Nephron (organoid): ENCODE measurements at regions not wholly inside any gene's neighbourhood (a gene's known extent, or its start where the extent isn't known, plus 50 kb on each side); places are given as distances from the start of the nearest gene placed in this dataset.

Experiments
- H3K27ac Mint-ChIP-seq, 3 experiments: 2 replicates each; pipeline ENCODE4 v1.8.0; 2020; ENCODE audit warnings: mixed read lengths in 3 of 3, mild to moderate bottlenecking in 2 of 3, moderate library complexity in 1 of 3
- H3K27me3 Mint-ChIP-seq: 2 replicates; pipeline ENCODE4 v1.8.0; 2021; ENCODE audit warnings: low read depth, mild to moderate bottlenecking, moderate library complexity, mixed read lengths
- H3K36me3 Mint-ChIP-seq: 2 replicates; pipeline ENCODE4 v1.8.0; 2020; ENCODE audit warnings: low read depth, mixed read lengths
- H3K4me1 Mint-ChIP-seq: 2 replicates; pipeline ENCODE4 v1.8.0; 2020; ENCODE audit warnings: mixed read lengths
- H3K4me3 Mint-ChIP-seq, 3 experiments: 2 replicates each; pipeline ENCODE4 v1.8.0; 2020; ENCODE audit warnings: mild to moderate bottlenecking in 3 of 3, mixed read lengths in 3 of 3, moderate library complexity in 2 of 3
- H3K9me3 Mint-ChIP-seq: 2 replicates; pipeline ENCODE4 v1.8.0; 2020; ENCODE audit warnings: mixed read lengths
- TF ChIP-seq, protein P1 (sequence below), 3 experiments: fragments of 200-600 bp; sonication (generic); IDR thresholded peaks; one replicate each; pipeline ENCODE4 v1.5.0; 2021; ENCODE audit warnings: antibody characterized with exemption in 3 of 3; ENCODE audit not compliant: unreplicated experiment in 3 of 3

DNA sequence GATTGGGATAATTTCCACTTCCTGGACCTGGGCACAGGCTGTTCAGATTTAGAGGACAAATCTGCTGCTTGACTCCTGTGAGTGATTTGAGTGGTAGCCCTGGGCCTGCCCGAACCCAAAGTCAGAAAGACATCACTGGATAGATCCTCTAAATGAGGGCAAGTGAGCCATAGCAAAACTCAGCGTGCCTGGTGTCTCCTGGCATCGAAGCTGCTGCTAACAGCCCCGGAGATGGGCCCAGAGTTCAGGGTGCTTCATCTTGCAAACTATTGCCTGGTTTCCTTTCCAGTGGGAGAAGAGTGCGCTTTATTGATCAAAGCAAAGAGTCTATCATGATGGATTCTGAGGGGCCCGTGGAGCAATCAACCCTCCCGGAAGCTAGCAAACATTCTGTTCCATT is 153.1 kb upstream of the KLHL29 start:
- H3K36me3 Mint-ChIP-seq, result peaks cover 3% of the 10 kb centered on the region
- H3K27me3 Mint-ChIP-seq, result peaks cover 10% of the 10 kb centered on the region
- no peak overlapping the region for H3K27ac Mint-ChIP-seq

GRCh38 chr2:23235292-23235691 is 149.7 kb upstream of the KLHL29 start:
- H3K27me3 Mint-ChIP-seq, result peaks cover 10% of the 10 kb centered on the region
- H3K27ac Mint-ChIP-seq, result no peak overlapping the region
- H3K4me3 Mint-ChIP-seq, result no peak overlapping the region
- peaks cover 4% of the 10 kb centered on the region for H3K9me3 Mint-ChIP-seq
- peaks cover 22% of the 10 kb centered on the region for H3K4me1 Mint-ChIP-seq
- H3K36me3 Mint-ChIP-seq, result peaks cover 3% of the 10 kb centered on the region
- TF ChIP-seq, protein P1, sequence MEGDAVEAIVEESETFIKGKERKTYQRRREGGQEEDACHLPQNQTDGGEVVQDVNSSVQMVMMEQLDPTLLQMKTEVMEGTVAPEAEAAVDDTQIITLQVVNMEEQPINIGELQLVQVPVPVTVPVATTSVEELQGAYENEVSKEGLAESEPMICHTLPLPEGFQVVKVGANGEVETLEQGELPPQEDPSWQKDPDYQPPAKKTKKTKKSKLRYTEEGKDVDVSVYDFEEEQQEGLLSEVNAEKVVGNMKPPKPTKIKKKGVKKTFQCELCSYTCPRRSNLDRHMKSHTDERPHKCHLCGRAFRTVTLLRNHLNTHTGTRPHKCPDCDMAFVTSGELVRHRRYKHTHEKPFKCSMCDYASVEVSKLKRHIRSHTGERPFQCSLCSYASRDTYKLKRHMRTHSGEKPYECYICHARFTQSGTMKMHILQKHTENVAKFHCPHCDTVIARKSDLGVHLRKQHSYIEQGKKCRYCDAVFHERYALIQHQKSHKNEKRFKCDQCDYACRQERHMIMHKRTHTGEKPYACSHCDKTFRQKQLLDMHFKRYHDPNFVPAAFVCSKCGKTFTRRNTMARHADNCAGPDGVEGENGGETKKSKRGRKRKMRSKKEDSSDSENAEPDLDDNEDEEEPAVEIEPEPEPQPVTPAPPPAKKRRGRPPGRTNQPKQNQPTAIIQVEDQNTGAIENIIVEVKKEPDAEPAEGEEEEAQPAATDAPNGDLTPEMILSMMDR (IDR thresholded peaks at IDR 0.05; ENCODE audit: unreplicated experiment in 3 of 3), result no peak

More for the DNA sequence above, 153.1 kb upstream of the KLHL29 start:
- H3K4me3 Mint-ChIP-seq, result no peak overlapping the region
- peaks cover 4% of the 10 kb centered on the region for H3K9me3 Mint-ChIP-seq
- TF ChIP-seq, protein P1 (IDR thresholded peaks at IDR 0.05; ENCODE audit: unreplicated experiment in 3 of 3), result no peak
- H3K4me1 Mint-ChIP-seq, result peaks cover 10% of the 10 kb centered on the region

GRCh38 chr2:23235736-23236135 is 149.2 kb upstream of the KLHL29 start:
- TF ChIP-seq, protein P1 (IDR thresholded peaks at IDR 0.05; ENCODE audit: unreplicated experiment in 3 of 3), result no peak
- Mint-ChIP-seq H3K4me1 (peaks cover 26% of the 10 kb centered on the region), H3K9me3 (peaks cover 4% of the 10 kb centered on the region), H3K27ac (no peak overlapping the region), H3K27me3 (peaks cover 9% of the 10 kb centered on the region), H3K4me3 (no peak overlapping the region), H3K36me3 (peaks cover 2% of the 10 kb centered on the region)

DNA sequence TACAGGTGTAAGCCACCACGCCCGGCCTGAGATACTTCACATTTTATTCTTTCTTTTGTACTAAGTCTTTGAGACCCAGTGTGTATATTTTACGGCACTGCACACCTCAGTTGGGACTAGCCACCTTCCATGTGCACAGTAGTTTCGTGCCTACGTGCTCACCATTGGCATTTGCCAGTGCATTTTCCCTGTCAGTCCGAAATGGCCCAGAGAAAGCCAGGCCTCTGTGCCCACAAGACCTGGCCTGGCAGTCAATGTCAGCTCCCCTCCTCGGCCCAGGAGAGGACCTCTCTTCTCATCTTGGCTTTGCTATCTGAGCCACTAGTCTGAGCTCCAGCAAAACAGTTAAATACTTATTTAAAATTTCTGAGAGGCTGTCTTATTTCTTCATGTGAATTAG is 147.8 kb upstream of the KLHL29 start:
- Mint-ChIP-seq H3K36me3 (no peaks in the 10 kb centered on the region), H3K27me3 (peaks cover 5% of the 10 kb centered on the region), H3K27ac (no peak overlapping the region), H3K4me3 (no peak overlapping the region), H3K9me3 (no peaks in the 10 kb centered on the region), H3K4me1 (peaks cover 38% of the 10 kb centered on the region)
- TF ChIP-seq, protein P1 (IDR thresholded peaks at IDR 0.05; ENCODE audit: unreplicated experiment in 3 of 3), result no peak

- Mint-ChIP-seq H3K27ac (no peak overlapping the region), H3K4me3 (no peak overlapping the region), H3K27me3 (peaks cover 5% of the 10 kb centered on the region), H3K9me3 (no peaks in the 10 kb centered on the region), H3K4me1 (peaks cover 43% of the 10 kb centered on the region), H3K36me3 (no peaks in the 10 kb centered on the region)
- TF ChIP-seq, protein P1 (IDR thresholded peaks at IDR 0.05; ENCODE audit: unreplicated experiment in 3 of 3), result no peak
Measured at GRCh38 chr2:23238011-23238657, 146.8 kb upstream of the KLHL29 start.

GRCh38 chr2:23239374-23239773 is 145.6 kb upstream of the KLHL29 start:
- no peaks in the 10 kb centered on the region for H3K27me3 Mint-ChIP-seq
- peaks cover 53% of the 10 kb centered on the region for H3K4me1 Mint-ChIP-seq
- H3K36me3 Mint-ChIP-seq, result no peaks in the 10 kb centered on the region
- H3K9me3 Mint-ChIP-seq, result no peaks in the 10 kb centered on the region
- TF ChIP-seq, protein P1 (IDR thresholded peaks at IDR 0.05; ENCODE audit: unreplicated experiment in 3 of 3), result no peak
- H3K27ac Mint-ChIP-seq, result no peak overlapping the region
- no peak overlapping the region for H3K4me3 Mint-ChIP-seq
